D341Med (cell line): ENCODE measurements at regions not wholly inside any gene's neighbourhood (a gene's known extent, or its start where the extent isn't known, plus 50 kb on each side); places are given as distances from the start of the nearest gene placed in this dataset.
A peak's percentile ranks its signal among the peaks of the same experiment; 100 is the strongest.

Experiments used
- DNase-seq: peaks from one replicate; pipeline ENCODE4 v3.0.0; 2012; ENCODE audit warnings: low spot score

GRCh38 chr3:194218646-194219453 lies 82.9 kb downstream of the HES1 start:
- DNase-seq = no peak

GRCh38 chr3:194219826-194220410 lies 84.0 kb downstream of the HES1 start:
- no peak for DNase-seq

- DNase-seq = no peak
These were observed 85.0 kb downstream of the HES1 start for GRCh38 chr3:194220901-194221326.

GRCh38 chr3:194221336-194221735 lies 85.4 kb downstream of the HES1 start:
- DNase-seq = no peak

GRCh38 chr3:194223951-194224350 lies 88.0 kb downstream of the HES1 start:
- DNase-seq = no peak

GRCh38 chr3:194224471-194225417 lies 88.8 kb downstream of the HES1 start:
- DNase-seq = no peak

GRCh38 chr3:194225418-194225812 lies 89.5 kb downstream of the HES1 start:
- DNase-seq = no peak

GRCh38 chr3:194225988-194226663 lies 90.2 kb downstream of the HES1 start:
- no peak for DNase-seq

GRCh38 chr3:194231929-194232832 lies 96.2 kb downstream of the HES1 start:
- no peak for DNase-seq

- DNase-seq = no peak
These were observed 97.2 kb downstream of the HES1 start for GRCh38 chr3:194233150-194233549.

- DNase-seq = no peak
These were observed 99.2 kb downstream of the HES1 start for GRCh38 chr3:194235160-194235559.

GRCh38 chr3:194237110-194237509 lies 101.2 kb downstream of the HES1 start:
- no peak for DNase-seq

- no peak for DNase-seq
These were observed 104.8 kb downstream of the HES1 start for GRCh38 chr3:194240766-194241165.

GRCh38 chr3:194243172-194243837 lies 107.4 kb downstream of the HES1 start:
- DNase-seq = no peak

- no peak for DNase-seq
These were observed 107.0 kb downstream of the CPN2 start for GRCh38 chr3:194244167-194244566.

- DNase-seq = no peak
These were observed 105.7 kb downstream of the CPN2 start for GRCh38 chr3:194245474-194245873.

- DNase-seq = peak; percentile 16
These were observed 105.1 kb downstream of the CPN2 start for GRCh38 chr3:194245975-194246561.

- DNase-seq = no peak
These were observed 104.3 kb downstream of the CPN2 start for GRCh38 chr3:194246709-194247349.

GRCh38 chr3:194247350-194247740 lies 103.8 kb downstream of the CPN2 start:
- DNase-seq = no peak
